ENCODE measurements at regions not wholly inside any gene's neighbourhood (a gene's known extent, or its start where the extent isn't known, plus 50 kb on each side); places are given as distances from the start of the nearest gene placed in this dataset.

GRCh38 chr5:24735284-24735683, 90.5 kb upstream of the CDH10 start:
- TF ChIP-seq CTCF (IDR thresholded peaks at IDR 0.05; ENCODE audit: extremely low read depth, insufficient read depth, missing control alignments), result no peak
- in situ Hi-C loops (cut with MboI; ENCODE audit: low pct_unique_long_range_greater_than_20kb, low sequenced_read_pairs, unreplicated experiment), result no loop called here
- DNase-seq (ENCODE audit: low spot score), result no peak

GRCh38 chr5:24732184-24732583, 87.4 kb upstream of the CDH10 start:
- in situ Hi-C loops (cut with MboI; ENCODE audit: low pct_unique_long_range_greater_than_20kb, low sequenced_read_pairs, unreplicated experiment), result no loop called here
- DNase-seq (ENCODE audit: low spot score), result no peak
- no peak for TF ChIP-seq CTCF (IDR thresholded peaks at IDR 0.05; ENCODE audit: extremely low read depth, insufficient read depth, missing control alignments)

- DNase-seq (ENCODE audit: low spot score), result no peak
- in situ Hi-C loops (cut with MboI; ENCODE audit: low pct_unique_long_range_greater_than_20kb, low sequenced_read_pairs, unreplicated experiment), result no loop called here
- TF ChIP-seq CTCF (IDR thresholded peaks at IDR 0.05; ENCODE audit: extremely low read depth, insufficient read depth, missing control alignments), result no peak
These were observed 76.0 kb upstream of the CDH10 start for GRCh38 chr5:24720743-24721142.

GRCh38 chr5:24714746-24715145, 70.0 kb upstream of the CDH10 start:
- DNase-seq (ENCODE audit: low spot score), result no peak

GRCh38 chr5:24712947-24713346, 68.2 kb upstream of the CDH10 start:
- in situ Hi-C loops (cut with MboI; ENCODE audit: low pct_unique_long_range_greater_than_20kb, low sequenced_read_pairs, unreplicated experiment), result no loop called here
- TF ChIP-seq CTCF (IDR thresholded peaks at IDR 0.05; ENCODE audit: extremely low read depth, insufficient read depth, missing control alignments), result no peak
- no peak for DNase-seq (ENCODE audit: low spot score)

More at GRCh38 chr5:24714746-24715145, 70.0 kb upstream of the CDH10 start:
- no peak for TF ChIP-seq CTCF (IDR thresholded peaks at IDR 0.05; ENCODE audit: extremely low read depth, insufficient read depth, missing control alignments)
- in situ Hi-C loops (cut with MboI; ENCODE audit: low pct_unique_long_range_greater_than_20kb, low sequenced_read_pairs, unreplicated experiment), result no loop called here

GRCh38 chr5:24712047-24712446, 67.3 kb upstream of the CDH10 start:
- TF ChIP-seq CTCF (IDR thresholded peaks at IDR 0.05; ENCODE audit: extremely low read depth, insufficient read depth, missing control alignments), result no peak
- no peak for DNase-seq (ENCODE audit: low spot score)
- in situ Hi-C loops (cut with MboI; ENCODE audit: low pct_unique_long_range_greater_than_20kb, low sequenced_read_pairs, unreplicated experiment), result no loop called here

GRCh38 chr5:24703934-24704333, 59.2 kb upstream of the CDH10 start:
- in situ Hi-C loops (cut with MboI; ENCODE audit: low pct_unique_long_range_greater_than_20kb, low sequenced_read_pairs, unreplicated experiment), result no loop called here
- TF ChIP-seq CTCF (IDR thresholded peaks at IDR 0.05; ENCODE audit: extremely low read depth, insufficient read depth, missing control alignments), result no peak
- DNase-seq (ENCODE audit: low spot score), result no peak

Measured in GM13977 (cell line).